ENCODE measurements at regions not wholly inside any gene's neighbourhood (a gene's known extent, or its start where the extent isn't known, plus 50 kb on each side); places are given as distances from the start of the nearest gene placed in this dataset.

DNA sequence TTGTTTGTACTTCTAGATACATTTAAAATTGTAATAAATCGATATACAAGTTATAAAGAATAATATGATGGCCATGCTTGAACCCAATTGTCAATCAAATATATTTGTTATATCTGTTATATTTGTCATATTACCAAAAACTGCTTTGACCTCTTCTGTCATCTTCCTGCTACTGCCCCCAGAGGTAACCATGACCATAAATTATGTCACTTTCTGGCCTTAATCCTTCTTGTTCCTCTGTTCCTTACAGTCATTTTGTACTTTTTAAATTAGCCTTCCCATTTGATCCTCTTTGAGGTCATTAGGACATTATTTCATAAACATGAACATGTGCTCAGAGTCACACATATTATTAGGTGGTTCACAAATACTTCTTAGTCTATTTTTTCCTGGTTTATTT is 124.7 kb downstream of the HFE start:
- no peak for TF ChIP-seq EZH2 (IDR thresholded peaks at IDR 0.05; ENCODE audit: low read depth)
- TF ChIP-seq, protein P1, sequence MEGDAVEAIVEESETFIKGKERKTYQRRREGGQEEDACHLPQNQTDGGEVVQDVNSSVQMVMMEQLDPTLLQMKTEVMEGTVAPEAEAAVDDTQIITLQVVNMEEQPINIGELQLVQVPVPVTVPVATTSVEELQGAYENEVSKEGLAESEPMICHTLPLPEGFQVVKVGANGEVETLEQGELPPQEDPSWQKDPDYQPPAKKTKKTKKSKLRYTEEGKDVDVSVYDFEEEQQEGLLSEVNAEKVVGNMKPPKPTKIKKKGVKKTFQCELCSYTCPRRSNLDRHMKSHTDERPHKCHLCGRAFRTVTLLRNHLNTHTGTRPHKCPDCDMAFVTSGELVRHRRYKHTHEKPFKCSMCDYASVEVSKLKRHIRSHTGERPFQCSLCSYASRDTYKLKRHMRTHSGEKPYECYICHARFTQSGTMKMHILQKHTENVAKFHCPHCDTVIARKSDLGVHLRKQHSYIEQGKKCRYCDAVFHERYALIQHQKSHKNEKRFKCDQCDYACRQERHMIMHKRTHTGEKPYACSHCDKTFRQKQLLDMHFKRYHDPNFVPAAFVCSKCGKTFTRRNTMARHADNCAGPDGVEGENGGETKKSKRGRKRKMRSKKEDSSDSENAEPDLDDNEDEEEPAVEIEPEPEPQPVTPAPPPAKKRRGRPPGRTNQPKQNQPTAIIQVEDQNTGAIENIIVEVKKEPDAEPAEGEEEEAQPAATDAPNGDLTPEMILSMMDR (conservative IDR thresholded peaks at IDR 0.05) = no peak
- Histone ChIP-seq H3K36me3 (ENCODE audit: low read depth) (no peaks in the 10 kb centered on the region), H3K27me3 (ENCODE audit: insufficient read depth, low read depth) (no peaks in the 10 kb centered on the region), H3K9me3 (ENCODE audit: insufficient read depth, low read depth) (no peaks in the 10 kb centered on the region), H3K4me2 (no peak overlapping the region), H3K79me2 (ENCODE audit: low read depth) (no peaks in the 10 kb centered on the region), H3K4me1 (replicated peaks; ENCODE audit: insufficient read depth) (peaks cover 12% of the 10 kb centered on the region), H3K27ac (no peak overlapping the region), H2AFZ (no peak overlapping the region), H3K4me3 (no peak overlapping the region), H3F3A (ENCODE audit: insufficient read depth, low read depth) (peaks cover 16% of the 10 kb centered on the region), H3K9me2 (ENCODE audit: insufficient read depth) (no peaks in the 10 kb centered on the region), H4K20me1 (ENCODE audit: insufficient read depth) (no peaks in the 10 kb centered on the region)
- POLR2A ChIA-PET (ENCODE audit: unreplicated experiment) = no interaction called here
- intact Hi-C loops (cut with micrococcal nuclease; ENCODE audit: unreplicated experiment) = no loop called here
- no TSS peak for BruUV-seq (replicated peaks)
- CTCF ChIA-PET = no interaction called here
- DNase-seq = no peak

DNA sequence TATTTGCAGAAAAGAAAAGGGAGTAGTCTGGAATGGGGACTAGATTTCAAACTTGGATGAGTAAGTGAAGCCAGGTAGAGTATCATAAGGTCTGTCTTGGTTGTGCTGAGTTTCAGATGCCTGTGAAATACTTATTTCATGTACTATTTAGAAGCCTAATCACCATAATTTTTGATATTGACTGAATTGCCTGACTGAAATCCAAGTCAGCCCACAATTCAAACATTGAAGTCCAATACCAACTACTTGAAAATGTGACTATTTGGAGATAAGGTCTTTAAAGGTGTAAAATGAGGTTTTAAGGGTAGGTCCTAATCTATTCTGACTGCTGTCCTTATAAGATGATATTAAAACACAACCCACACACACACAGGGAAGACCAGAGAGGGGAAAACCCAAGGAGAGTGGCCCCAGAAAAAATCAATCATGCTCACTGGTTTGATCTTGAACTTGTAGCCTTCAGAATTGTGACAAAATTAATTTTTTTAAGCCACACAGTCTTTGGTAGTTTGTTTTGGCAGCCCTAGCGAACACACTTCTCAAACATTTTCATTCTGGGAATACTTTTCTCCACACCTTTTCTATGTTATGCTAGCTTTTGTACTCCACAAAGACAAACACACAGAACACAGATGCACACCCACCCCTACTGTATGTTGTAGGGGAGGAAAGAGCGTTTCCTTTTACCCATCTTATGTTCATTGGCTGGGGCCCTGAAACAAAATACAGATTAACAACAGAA is 126.3 kb downstream of the HFE start:
- no peak for DNase-seq
- no peak for TF ChIP-seq EZH2 (IDR thresholded peaks at IDR 0.05; ENCODE audit: low read depth)
- TF ChIP-seq, protein P1 (conservative IDR thresholded peaks at IDR 0.05) = no peak
- POLR2A ChIA-PET (ENCODE audit: unreplicated experiment) = interaction anchor here (0.7 kb wide), 1 partner anchor 30 kb away, joined by 5 read pairs; a partner anchor contains a TSS
- intact Hi-C loops (cut with micrococcal nuclease; ENCODE audit: unreplicated experiment) = no loop called here
- H3K27me3 ChIP-seq (ENCODE audit: insufficient read depth, low read depth) = no peaks in the 10 kb centered on the region
- H3K4me2 ChIP-seq = no peak overlapping the region
- H3F3A ChIP-seq (ENCODE audit: insufficient read depth, low read depth) = peaks cover 32% of the 10 kb centered on the region
- H3K79me2 ChIP-seq (ENCODE audit: low read depth) = no peaks in the 10 kb centered on the region
- no peak overlapping the region for H3K4me3 ChIP-seq
- CTCF ChIA-PET = no interaction called here
- no TSS peak for BruUV-seq (replicated peaks)
- 0 out of 2 replicates have a peak, but pooled peaks cover 7% of the 10 kb centered on the region for H3K4me1 ChIP-seq (replicated peaks; ENCODE audit: insufficient read depth)
- H4K20me1 ChIP-seq (ENCODE audit: insufficient read depth) = no peaks in the 10 kb centered on the region
- no peak overlapping the region for H3K27ac ChIP-seq
- no peaks in the 10 kb centered on the region for H3K9me3 ChIP-seq (ENCODE audit: insufficient read depth, low read depth)
- H3K9me2 ChIP-seq (ENCODE audit: insufficient read depth) = no peaks in the 10 kb centered on the region
- no peak overlapping the region for H2AFZ ChIP-seq
- H3K36me3 ChIP-seq (ENCODE audit: low read depth) = no peaks in the 10 kb centered on the region

DNA sequence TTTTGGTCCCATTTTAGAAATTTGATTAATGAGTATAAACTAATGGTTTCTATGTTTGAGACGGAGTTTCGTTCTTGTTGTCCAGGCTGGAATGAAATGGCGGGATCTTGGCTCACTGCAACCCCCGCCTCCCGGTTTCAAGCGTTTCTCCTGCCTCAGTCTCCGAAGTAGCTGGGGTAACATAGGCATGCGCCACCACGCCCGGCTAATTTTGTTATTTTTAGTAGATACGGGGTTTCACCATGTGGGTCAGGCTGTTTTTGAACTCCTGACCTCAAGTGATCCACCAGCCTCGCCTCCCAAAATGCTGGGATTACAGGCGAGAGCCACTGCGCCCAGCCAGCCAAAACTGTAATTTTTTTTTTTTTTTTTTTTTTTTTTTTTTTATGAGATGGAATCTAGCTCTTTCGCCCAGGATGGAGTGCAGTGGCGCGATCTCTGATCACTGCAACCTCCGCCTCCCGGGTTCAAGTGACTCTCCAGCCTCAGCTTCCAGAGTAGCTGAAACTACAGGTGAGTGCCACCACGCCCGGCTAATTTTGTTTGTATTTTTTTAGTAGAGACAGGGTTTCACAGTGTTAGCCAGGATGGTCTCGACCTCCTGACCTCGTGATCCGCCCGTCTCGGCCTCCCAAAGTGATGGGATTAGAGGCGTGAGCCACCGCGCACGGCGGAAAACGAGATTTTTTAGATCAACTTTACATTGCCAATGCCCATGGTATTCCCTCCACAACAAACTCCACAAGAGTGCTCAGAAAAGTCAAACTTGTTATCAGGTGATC is 127.8 kb downstream of the HFE start:
- Histone ChIP-seq H3K27ac (peak overlapping the region; percentile 80), H4K20me1 (ENCODE audit: insufficient read depth) (no peaks in the 10 kb centered on the region), H3K4me3 (peak overlapping the region; percentile 61), H3K4me1 (replicated peaks; ENCODE audit: insufficient read depth) (0 out of 2 replicates have a peak, but pooled peaks cover 14% of the 10 kb centered on the region), H2AFZ (0 out of 2 replicates have a peak overlapping the region, but pooled peaks have one; percentile 71), H3K27me3 (ENCODE audit: insufficient read depth, low read depth) (no peaks in the 10 kb centered on the region), H3K4me2 (peak overlapping the region; percentile 78), H3K79me2 (ENCODE audit: low read depth) (no peaks in the 10 kb centered on the region), H3K36me3 (ENCODE audit: low read depth) (no peaks in the 10 kb centered on the region), H3F3A (ENCODE audit: insufficient read depth, low read depth) (peaks cover 33% of the 10 kb centered on the region), H3K9me3 (ENCODE audit: insufficient read depth, low read depth) (no peaks in the 10 kb centered on the region), H3K9me2 (ENCODE audit: insufficient read depth) (no peaks in the 10 kb centered on the region)
- TF ChIP-seq, protein P1 (conservative IDR thresholded peaks at IDR 0.05) = no peak
- no peak for TF ChIP-seq EZH2 (IDR thresholded peaks at IDR 0.05; ENCODE audit: low read depth)
- intact Hi-C loops (cut with micrococcal nuclease; ENCODE audit: unreplicated experiment) = loop anchor here (5.0 kb wide), 1 partner anchor 327 kb away; no protein-coding TSS in a partner anchor
- BruUV-seq (replicated peaks) = no TSS peak
- ChIA-PET CTCF (no interaction called here), POLR2A (ENCODE audit: unreplicated experiment) (interaction anchor here (0.5 to 3.2 kb wide), 10 partner anchors 8 to 193 kb away, joined by 3 to 134 read pairs (median 4); a partner anchor contains a TSS)
- DNase-seq = no peak
